OCI-LY1 (cell line): ENCODE measurements at regions not wholly inside any gene's neighbourhood (a gene's known extent, or its start where the extent isn't known, plus 50 kb on each side); places are given as distances from the start of the nearest gene placed in this dataset.
"Not testable (repeated sequence)": the region's sequence is repeated elsewhere in the genome, so short reads cannot be mapped to it uniquely, and the experiment has no call there.

ENCODE experiments used
- CTCF ChIP-seq: fragments of 200-600 bp; sonication (generic), shearing (Covaris generic); IDR thresholded peaks from 2 replicates; pipeline ENCODE4 v1.5.1; 2017; ENCODE audit warnings: mild to moderate bottlenecking, antibody characterized with exemption, low read length, moderate library complexity, mixed read lengths
- EZH2 ChIP-seq: fragments of 200-600 bp; sonication (generic), shearing (Covaris generic); IDR thresholded peaks from 2 replicates; pipeline ENCODE4 v1.8.0; 2017; ENCODE audit warnings: borderline replicate concordance, mixed run types, mild to moderate bottlenecking, antibody characterized with exemption, low read length, moderate library complexity, mixed read lengths

DNA sequence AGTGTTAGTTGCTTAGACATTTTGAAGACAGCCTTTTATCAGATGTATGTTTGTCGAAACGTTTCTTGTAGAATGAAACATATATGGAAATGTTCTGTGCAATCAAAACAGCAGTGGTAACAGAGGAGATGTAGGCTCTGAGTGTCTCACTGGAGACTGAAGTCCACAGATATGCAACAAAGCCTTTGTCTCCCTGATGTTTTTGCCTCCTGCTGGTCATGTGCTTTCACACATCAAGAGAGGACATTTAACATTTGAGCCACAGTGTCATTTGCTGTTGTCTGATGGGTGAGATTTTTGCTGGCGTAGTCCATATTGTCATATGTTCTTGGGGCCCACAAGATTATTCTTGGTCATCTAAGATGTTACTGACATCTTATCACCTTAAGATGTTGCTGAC lies 101.7 kb downstream of the POTEH start:
- TF ChIP-seq CTCF, EZH2: not testable (repeated sequence)
